Fibroblast of lung (primary cell): ENCODE measurements at regions not wholly inside any gene's neighbourhood (a gene's known extent, or its start where the extent isn't known, plus 50 kb on each side); places are given as distances from the start of the nearest gene placed in this dataset.

Source experiments
- EZH2 ChIP-seq: IDR thresholded peaks from 2 replicates; pipeline ENCODE4 v1.5.1; 2012; ENCODE audit warnings: low read length, control low read depth, mild to moderate bottlenecking; ENCODE audit errors: missing control alignments
- TF ChIP-seq, protein P1 (sequence below), 2 donors: IDR thresholded peaks in 1 of 2; conservative IDR thresholded peaks in 1 of 2; 1 replicate in 1 of 2; 2 replicates in 1 of 2; pipeline ENCODE4 v1.5.1; 2011 to 2012; ENCODE audit warnings: low read length in 2 of 2, control low read depth in 1 of 2, inconsistent platforms in 1 of 2, low read depth in 1 of 2, mild to moderate bottlenecking in 1 of 2

DNA sequence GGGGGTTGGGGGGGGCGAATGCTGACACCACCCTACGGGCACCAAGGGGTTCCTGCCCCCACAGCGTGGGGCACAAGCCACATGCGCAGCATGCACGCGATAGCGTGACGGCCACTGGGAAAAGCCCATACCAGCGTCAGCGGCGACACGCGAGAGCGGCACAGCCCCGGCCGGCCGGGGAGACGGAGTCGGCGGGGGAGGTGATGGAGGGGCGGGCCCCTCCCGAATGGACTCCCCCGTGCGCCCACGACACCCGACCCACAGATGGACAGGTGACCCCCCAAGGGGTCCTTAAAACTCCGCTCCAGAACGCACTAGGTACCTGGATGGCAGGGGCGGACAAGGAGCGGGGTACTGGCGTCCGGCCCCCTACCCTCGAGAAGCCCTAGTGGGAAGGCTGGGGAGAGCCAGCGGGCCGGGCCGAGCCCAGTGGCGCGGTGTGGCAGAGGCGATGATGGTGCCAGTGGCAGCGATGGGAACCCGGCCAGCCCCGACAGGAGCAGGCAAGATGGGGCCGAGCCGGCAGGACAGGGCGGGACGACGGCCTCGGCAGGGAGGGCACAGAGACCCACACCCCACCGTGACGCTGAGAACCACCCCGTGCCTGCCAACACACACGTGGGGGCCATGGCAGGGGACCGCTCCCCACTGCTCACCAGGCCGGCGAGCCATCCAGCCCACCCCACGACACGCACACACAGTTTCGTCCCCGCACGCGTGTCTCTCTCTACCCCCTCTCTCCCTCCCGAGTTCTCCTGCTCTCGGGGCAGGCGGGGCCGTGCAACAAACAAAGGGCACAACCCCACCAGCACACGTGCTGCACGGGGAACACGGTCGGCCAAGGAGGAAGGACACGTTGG is 1959.8 kb upstream of the DEFB115 start:
- TF ChIP-seq, protein P1, sequence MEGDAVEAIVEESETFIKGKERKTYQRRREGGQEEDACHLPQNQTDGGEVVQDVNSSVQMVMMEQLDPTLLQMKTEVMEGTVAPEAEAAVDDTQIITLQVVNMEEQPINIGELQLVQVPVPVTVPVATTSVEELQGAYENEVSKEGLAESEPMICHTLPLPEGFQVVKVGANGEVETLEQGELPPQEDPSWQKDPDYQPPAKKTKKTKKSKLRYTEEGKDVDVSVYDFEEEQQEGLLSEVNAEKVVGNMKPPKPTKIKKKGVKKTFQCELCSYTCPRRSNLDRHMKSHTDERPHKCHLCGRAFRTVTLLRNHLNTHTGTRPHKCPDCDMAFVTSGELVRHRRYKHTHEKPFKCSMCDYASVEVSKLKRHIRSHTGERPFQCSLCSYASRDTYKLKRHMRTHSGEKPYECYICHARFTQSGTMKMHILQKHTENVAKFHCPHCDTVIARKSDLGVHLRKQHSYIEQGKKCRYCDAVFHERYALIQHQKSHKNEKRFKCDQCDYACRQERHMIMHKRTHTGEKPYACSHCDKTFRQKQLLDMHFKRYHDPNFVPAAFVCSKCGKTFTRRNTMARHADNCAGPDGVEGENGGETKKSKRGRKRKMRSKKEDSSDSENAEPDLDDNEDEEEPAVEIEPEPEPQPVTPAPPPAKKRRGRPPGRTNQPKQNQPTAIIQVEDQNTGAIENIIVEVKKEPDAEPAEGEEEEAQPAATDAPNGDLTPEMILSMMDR (conservative IDR thresholded peaks at IDR 0.05 in 1 of 2, IDR thresholded peaks at IDR 0.05 in 1 of 2; ENCODE audit: low read depth in 1 of 2, low read length in 2 of 2), result no peak
- no peak for TF ChIP-seq EZH2
